ENCODE measurements at regions not wholly inside any gene's neighbourhood (a gene's known extent, or its start where the extent isn't known, plus 50 kb on each side); places are given as distances from the start of the nearest gene placed in this dataset.
"Not testable (repeated sequence)": the region's sequence is repeated elsewhere in the genome, so short reads cannot be mapped to it uniquely, and the experiment has no call there.

GRCh38 chr2:95654897-95655296, 63.1 kb downstream of the TRIM43 start:
- DNase-seq, H3K27ac ChIP-seq, H3K4me1 ChIP-seq, H3K27me3 ChIP-seq, H3K9me3 ChIP-seq, H3K36me3 ChIP-seq, H3K4me3 ChIP-seq: not testable (repeated sequence)

- H3K4me3 ChIP-seq, H3K27me3 ChIP-seq, H3K36me3 ChIP-seq, H3K27ac ChIP-seq, H3K9me3 ChIP-seq, H3K4me1 ChIP-seq, DNase-seq: not testable (repeated sequence)
These were observed 64.8 kb downstream of the TRIM43 start for GRCh38 chr2:95656553-95656952.

GRCh38 chr2:95657937-95658336, 66.1 kb downstream of the TRIM43 start:
- DNase-seq, H3K9me3 ChIP-seq, H3K27me3 ChIP-seq, H3K27ac ChIP-seq, H3K36me3 ChIP-seq, H3K4me3 ChIP-seq, H3K4me1 ChIP-seq: not testable (repeated sequence)

GRCh38 chr2:95660766-95661562, 69.2 kb downstream of the TRIM43 start:
- not testable (repeated sequence) for H3K36me3 ChIP-seq, H3K4me1 ChIP-seq, H3K27ac ChIP-seq, H3K4me3 ChIP-seq, H3K9me3 ChIP-seq, H3K27me3 ChIP-seq, DNase-seq

GRCh38 chr2:95663471-95664441, 72.0 kb downstream of the TRIM43 start:
- not testable (repeated sequence) for H3K4me1 ChIP-seq, H3K27me3 ChIP-seq, H3K4me3 ChIP-seq, H3K9me3 ChIP-seq, DNase-seq, H3K27ac ChIP-seq, H3K36me3 ChIP-seq

GRCh38 chr2:95666636-95667035, 74.8 kb downstream of the TRIM43 start:
- H3K27ac ChIP-seq, DNase-seq, H3K9me3 ChIP-seq, H3K4me1 ChIP-seq, H3K36me3 ChIP-seq, H3K4me3 ChIP-seq, H3K27me3 ChIP-seq: not testable (repeated sequence)

GRCh38 chr2:95667480-95667879, 75.7 kb downstream of the TRIM43 start:
- Histone ChIP-seq H3K36me3 (no peaks in the 10 kb centered on the region), H3K4me3 (no peak overlapping the region), H3K27me3 (no peaks in the 10 kb centered on the region), H3K27ac (no peak overlapping the region), H3K9me3 (no peaks in the 10 kb centered on the region), H3K4me1 (no peaks in the 10 kb centered on the region)
- no peak for TF ChIP-seq POLR2A (IDR thresholded peaks at IDR 0.05)
- no peak for TF ChIP-seq CTCF (IDR thresholded peaks at IDR 0.05)
- no peak for DNase-seq

GRCh38 chr2:95668934-95669333, 77.1 kb downstream of the TRIM43 start:
- H3K27me3 ChIP-seq, H3K27ac ChIP-seq, H3K4me1 ChIP-seq, H3K4me3 ChIP-seq, H3K36me3 ChIP-seq, DNase-seq, H3K9me3 ChIP-seq: not testable (repeated sequence)

GRCh38 chr2:95669441-95669991, 77.7 kb downstream of the TRIM43 start:
- no peak for TF ChIP-seq POLR2A (IDR thresholded peaks at IDR 0.05)
- TF ChIP-seq CTCF (IDR thresholded peaks at IDR 0.05): no peak
- no peaks in the 10 kb centered on the region for H3K36me3 ChIP-seq
- no peak for DNase-seq
- no peak overlapping the region for H3K4me3 ChIP-seq
- no peaks in the 10 kb centered on the region for H3K27me3 ChIP-seq
- no peaks in the 10 kb centered on the region for H3K4me1 ChIP-seq
- H3K9me3 ChIP-seq: no peaks in the 10 kb centered on the region
- H3K27ac ChIP-seq: no peak overlapping the region
